ENCODE measurements at regions not wholly inside any gene's neighbourhood (a gene's known extent, or its start where the extent isn't known, plus 50 kb on each side); places are given as distances from the start of the nearest gene placed in this dataset.

- Mint-ChIP-seq H3K27me3 (ENCODE audit: low read depth, poor library complexity) (no peaks in the 10 kb centered on the region), H3K9me3 (peaks cover 5% of the 10 kb centered on the region), H3K27ac (no peak overlapping the region), H3K4me3 (no peak overlapping the region), H3K4me1 (peaks cover 11% of the 10 kb centered on the region), H3K36me3 (ENCODE audit: low read depth) (no peaks in the 10 kb centered on the region)
- TF ChIP-seq CTCF (IDR thresholded peaks at IDR 0.05) = no peak
- DNase-seq = no peak
These were observed 840.7 kb upstream of the ADAMTS5 start for GRCh38 chr21:27807596-27807995.

GRCh38 chr21:27806281-27806680, 839.4 kb upstream of the ADAMTS5 start:
- H3K4me1 Mint-ChIP-seq = peaks cover 11% of the 10 kb centered on the region
- no peak overlapping the region for H3K27ac Mint-ChIP-seq
- H3K27me3 Mint-ChIP-seq (ENCODE audit: low read depth, poor library complexity) = no peaks in the 10 kb centered on the region
- peaks cover 5% of the 10 kb centered on the region for H3K9me3 Mint-ChIP-seq
- H3K36me3 Mint-ChIP-seq (ENCODE audit: low read depth) = no peaks in the 10 kb centered on the region
- no peak overlapping the region for H3K4me3 Mint-ChIP-seq
- DNase-seq = no peak
- no peak for TF ChIP-seq CTCF (IDR thresholded peaks at IDR 0.05)

GRCh38 chr21:27805696-27806095, 838.8 kb upstream of the ADAMTS5 start:
- DNase-seq = no peak
- Mint-ChIP-seq H3K4me3 (no peak overlapping the region), H3K4me1 (peaks cover 11% of the 10 kb centered on the region), H3K9me3 (peaks cover 5% of the 10 kb centered on the region), H3K27ac (no peak overlapping the region), H3K36me3 (ENCODE audit: low read depth) (no peaks in the 10 kb centered on the region), H3K27me3 (ENCODE audit: low read depth, poor library complexity) (no peaks in the 10 kb centered on the region)
- TF ChIP-seq CTCF (IDR thresholded peaks at IDR 0.05) = no peak

- Mint-ChIP-seq H3K9me3 (no peaks in the 10 kb centered on the region), H3K27me3 (ENCODE audit: low read depth, poor library complexity) (no peaks in the 10 kb centered on the region), H3K4me1 (peaks cover 11% of the 10 kb centered on the region), H3K27ac (no peak overlapping the region), H3K36me3 (ENCODE audit: low read depth) (no peaks in the 10 kb centered on the region), H3K4me3 (no peak overlapping the region)
- DNase-seq = no peak
- no peak for TF ChIP-seq CTCF (IDR thresholded peaks at IDR 0.05)
These were observed 837.6 kb upstream of the ADAMTS5 start for GRCh38 chr21:27804515-27804914.

- DNase-seq = no peak
- no peaks in the 10 kb centered on the region for H3K9me3 Mint-ChIP-seq
- H3K36me3 Mint-ChIP-seq (ENCODE audit: low read depth) = no peaks in the 10 kb centered on the region
- H3K4me1 Mint-ChIP-seq = peaks cover 5% of the 10 kb centered on the region
- no peaks in the 10 kb centered on the region for H3K27me3 Mint-ChIP-seq (ENCODE audit: low read depth, poor library complexity)
- no peak overlapping the region for H3K4me3 Mint-ChIP-seq
- no peak overlapping the region for H3K27ac Mint-ChIP-seq
- TF ChIP-seq CTCF (IDR thresholded peaks at IDR 0.05) = no peak
These were observed 836.7 kb upstream of the ADAMTS5 start for GRCh38 chr21:27803571-27803970.

- H3K4me1 Mint-ChIP-seq = peaks cover 4% of the 10 kb centered on the region
- DNase-seq = peak; percentile 33
- H3K36me3 Mint-ChIP-seq (ENCODE audit: low read depth) = no peaks in the 10 kb centered on the region
- H3K4me3 Mint-ChIP-seq = no peak overlapping the region
- TF ChIP-seq CTCF (IDR thresholded peaks at IDR 0.05) = peak; percentile 55
- H3K27me3 Mint-ChIP-seq (ENCODE audit: low read depth, poor library complexity) = no peaks in the 10 kb centered on the region
- no peak overlapping the region for H3K27ac Mint-ChIP-seq
- H3K9me3 Mint-ChIP-seq = no peaks in the 10 kb centered on the region
These were observed 836.1 kb upstream of the ADAMTS5 start for GRCh38 chr21:27802816-27803475.

Measured in nephron progenitor cell (in vitro differentiated cells).